Cardiac muscle cell (in vitro differentiated cells and primary cell): ENCODE measurements at regions not wholly inside any gene's neighbourhood (a gene's known extent, or its start where the extent isn't known, plus 50 kb on each side); places are given as distances from the start of the nearest gene placed in this dataset.

Experiments
- DNase-seq, 2 donors: peaks; one replicate each; pipeline versions ENCODE4 v3.0.0 to v3.0.0-alpha.2; 2010 to 2017; ENCODE audit warnings: low read depth in 1 of 2, low spot score in 1 of 2
- H3K27ac ChIP-seq: fragments of 200-600 bp; sonication (generic); 2 replicates; pipeline ENCODE4 v1.5.1; 2016
- H3K27me3 ChIP-seq: fragments of 200-600 bp; sonication (generic); 2 replicates; pipeline ENCODE4 v1.6.0; 2016; ENCODE audit warnings: control low read depth
- H3K36me3 ChIP-seq: fragments of 200-600 bp; sonication (generic); 2 replicates; pipeline ENCODE4 v1.5.1; 2016; ENCODE audit warnings: control low read depth
- H3K4me1 ChIP-seq: fragments of 200-600 bp; sonication (generic); 2 replicates; pipeline ENCODE4 v1.8.1; 2017; ENCODE audit warnings: low read depth, mild to moderate bottlenecking, mixed run types
- H3K4me3 ChIP-seq: fragments of 200-600 bp; sonication (generic); 2 replicates; pipeline ENCODE4 v1.5.1; 2016; ENCODE audit warnings: mild to moderate bottlenecking
- H3K9me3 ChIP-seq: fragments of 200-600 bp; sonication (generic); 2 replicates; pipeline ENCODE4 v1.5.1; 2017; ENCODE audit warnings: low read depth, mild to moderate bottlenecking, control low read depth
- CTCF ChIP-seq: IDR thresholded peaks from 2 replicates; pipeline ENCODE4 v1.5.1; 2012; ENCODE audit warnings: low read depth, mild to moderate bottlenecking, low read length

GRCh38 chr4:132934911-132935310, 214.2 kb upstream of the PCDH10 start:
- Histone ChIP-seq H3K27ac (no peak overlapping the region), H3K27me3 (no peaks in the 10 kb centered on the region), H3K9me3 (no peaks in the 10 kb centered on the region), H3K36me3 (no peaks in the 10 kb centered on the region), H3K4me3 (no peak overlapping the region), H3K4me1 (no peaks in the 10 kb centered on the region)
- no peak for DNase-seq
- TF ChIP-seq CTCF, result no peak

- no peaks in the 10 kb centered on the region for H3K27me3 ChIP-seq
- no peaks in the 10 kb centered on the region for H3K36me3 ChIP-seq
- no peaks in the 10 kb centered on the region for H3K4me1 ChIP-seq
- no peaks in the 10 kb centered on the region for H3K9me3 ChIP-seq
- no peak for TF ChIP-seq CTCF
- DNase-seq, result no peak
- no peak overlapping the region for H3K27ac ChIP-seq
- H3K4me3 ChIP-seq, result no peak overlapping the region
These were observed 193.9 kb upstream of the PCDH10 start for GRCh38 chr4:132955146-132955545.

- H3K27me3 ChIP-seq, result no peaks in the 10 kb centered on the region
- no peaks in the 10 kb centered on the region for H3K36me3 ChIP-seq
- TF ChIP-seq CTCF, result no peak
- no peak overlapping the region for H3K27ac ChIP-seq
- H3K9me3 ChIP-seq, result no peaks in the 10 kb centered on the region
- H3K4me1 ChIP-seq, result no peaks in the 10 kb centered on the region
- H3K4me3 ChIP-seq, result no peak overlapping the region
- no peak for DNase-seq
These were observed 192.1 kb upstream of the PCDH10 start for GRCh38 chr4:132956962-132957361.

GRCh38 chr4:132958457-132959263, 190.4 kb upstream of the PCDH10 start:
- Histone ChIP-seq H3K36me3 (no peaks in the 10 kb centered on the region), H3K9me3 (no peaks in the 10 kb centered on the region), H3K27me3 (no peaks in the 10 kb centered on the region), H3K4me3 (no peak overlapping the region), H3K27ac (no peak overlapping the region), H3K4me1 (no peaks in the 10 kb centered on the region)
- DNase-seq, result no peak
- no peak for TF ChIP-seq CTCF

GRCh38 chr4:132981611-132982010, 167.5 kb upstream of the PCDH10 start:
- Histone ChIP-seq H3K27ac (no peak overlapping the region), H3K9me3 (no peaks in the 10 kb centered on the region), H3K27me3 (no peaks in the 10 kb centered on the region), H3K4me1 (no peaks in the 10 kb centered on the region), H3K36me3 (no peaks in the 10 kb centered on the region), H3K4me3 (no peak overlapping the region)
- TF ChIP-seq CTCF, result no peak
- no peak for DNase-seq
